GM12865 (cell line): ENCODE measurements at regions not wholly inside any gene's neighbourhood (a gene's known extent, or its start where the extent isn't known, plus 50 kb on each side); places are given as distances from the start of the nearest gene placed in this dataset.
"Not testable (repeated sequence)": the region's sequence is repeated elsewhere in the genome, so short reads cannot be mapped to it uniquely, and the experiment has no call there.

Source experiments
- DNase-seq: peaks from one replicate; pipeline ENCODE4 v3.0.0; 2010; ENCODE audit warnings: low read depth
- H3K4me3 ChIP-seq: 2 replicates; pipeline ENCODE4 v1.5.1; 2011; ENCODE audit warnings: mild to moderate bottlenecking, low read depth, low read length, control low read depth
- CTCF ChIP-seq: IDR thresholded peaks from 2 replicates; pipeline ENCODE4 v1.5.1; 2011; ENCODE audit warnings: low read length, control low read depth, low read depth, inconsistent platforms; ENCODE audit not compliant: insufficient read depth; ENCODE audit errors: missing control alignments

DNA sequence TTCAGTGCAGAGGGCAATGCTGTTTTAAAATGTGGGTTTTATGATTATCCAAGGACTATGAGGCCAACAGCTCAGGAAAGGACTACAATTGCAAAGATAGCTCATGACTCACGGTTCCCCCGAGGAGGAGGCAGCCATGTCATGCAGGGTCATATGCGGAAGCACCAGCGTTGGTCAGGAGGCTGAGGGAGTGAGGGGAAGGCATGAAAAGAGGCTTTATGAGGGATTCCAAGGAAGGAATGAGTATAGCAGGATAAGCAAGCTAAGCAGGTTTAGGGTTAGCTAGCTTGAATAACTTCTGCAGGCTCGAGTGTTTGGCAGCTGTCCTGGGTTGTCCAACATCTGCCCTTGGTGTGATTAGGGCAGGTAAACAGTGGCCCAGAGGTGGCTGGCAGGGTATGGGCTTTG, 495.1 kb downstream of the SETD4 start:
- H3K4me3 ChIP-seq: no peak overlapping the region
- no peak for DNase-seq
- no peak for TF ChIP-seq CTCF

- H3K4me3 ChIP-seq: no peak overlapping the region
- no peak for TF ChIP-seq CTCF
- no peak for DNase-seq
These were observed 496.4 kb downstream of the SETD4 start for GRCh38 chr21:35563885-35564451.

DNA sequence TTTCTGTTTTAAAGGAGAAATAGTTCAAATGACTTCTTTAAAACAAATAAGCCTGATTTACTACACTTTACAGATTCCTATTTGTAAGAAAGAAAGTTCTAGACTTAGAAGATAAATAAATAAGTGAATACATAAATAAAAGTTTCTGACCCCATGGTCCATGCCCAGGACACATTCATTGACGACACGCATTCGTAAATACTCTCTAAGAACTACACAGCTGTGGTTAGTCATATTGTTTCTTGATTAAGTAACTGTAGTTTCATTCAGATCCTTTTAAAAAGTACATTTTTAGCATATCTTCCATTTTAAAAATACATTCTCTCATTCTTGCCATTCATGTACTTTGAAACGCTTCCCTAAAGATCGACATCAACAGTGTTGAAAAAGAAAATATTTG, 497.4 kb downstream of the SETD4 start:
- H3K4me3 ChIP-seq: no peak overlapping the region
- TF ChIP-seq CTCF: no peak
- DNase-seq: no peak

DNA sequence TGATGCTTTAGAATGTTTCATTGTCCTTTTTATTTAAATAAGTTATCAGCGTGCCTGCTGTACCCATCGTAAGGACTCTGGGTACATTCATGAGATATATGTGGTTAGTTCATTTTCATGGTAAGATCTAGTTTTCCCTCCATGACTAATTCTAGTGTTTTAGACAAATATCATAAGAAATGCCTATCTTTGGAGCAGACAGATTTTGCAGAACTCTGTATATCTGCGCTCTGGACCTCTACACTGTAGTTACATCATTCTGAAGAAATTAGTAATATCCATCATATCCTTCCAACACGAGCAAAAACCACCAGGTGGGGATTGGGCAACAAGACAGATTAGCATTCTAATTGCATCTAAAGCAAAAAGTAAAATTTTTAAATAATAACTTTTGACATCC, 499.2 kb downstream of the SETD4 start:
- no peak overlapping the region for H3K4me3 ChIP-seq
- DNase-seq: no peak
- no peak for TF ChIP-seq CTCF

- H3K4me3 ChIP-seq: no peak overlapping the region
- no peak for TF ChIP-seq CTCF
These were observed 500.5 kb downstream of the SETD4 start for GRCh38 chr21:35559829-35560225.

GRCh38 chr21:35559128-35559828, 501.0 kb downstream of the SETD4 start:
- TF ChIP-seq CTCF: no peak
- DNase-seq: no peak
- H3K4me3 ChIP-seq: no peak overlapping the region

More at GRCh38 chr21:35559829-35560225, 500.5 kb downstream of the SETD4 start:
- no peak for DNase-seq

GRCh38 chr21:35556536-35556935, 503.8 kb downstream of the SETD4 start:
- DNase-seq: no peak
- no peak overlapping the region for H3K4me3 ChIP-seq

DNA sequence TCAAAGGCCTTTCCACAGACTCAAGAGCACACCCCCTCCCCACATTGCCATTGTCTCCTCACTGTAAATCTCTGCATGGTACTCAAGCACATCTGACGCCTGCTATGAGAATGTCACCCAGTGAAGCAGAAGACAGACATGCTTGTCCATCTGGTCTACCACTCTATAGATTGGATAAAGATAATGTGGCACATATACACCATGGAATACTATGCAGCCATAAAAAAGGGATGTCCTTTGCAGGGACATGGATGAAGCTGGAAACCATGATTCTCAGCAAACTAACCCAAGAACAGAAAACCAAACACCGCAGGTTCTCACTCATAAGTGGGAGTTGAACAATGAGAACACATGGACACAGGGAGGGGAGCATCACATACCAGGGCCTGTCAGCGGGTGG, 503.4 kb upstream of the RUNX1 start:
- H3K4me3 ChIP-seq, DNase-seq: not testable (repeated sequence)

More at GRCh38 chr21:35556536-35556935, 503.8 kb downstream of the SETD4 start:
- no peak for TF ChIP-seq CTCF
